SU-DHL-6 (cell line): ENCODE measurements at regions not wholly inside any gene's neighbourhood (a gene's known extent, or its start where the extent isn't known, plus 50 kb on each side); places are given as distances from the start of the nearest gene placed in this dataset.

Source experiments
- H2AFZ ChIP-seq: fragments of 200-600 bp; sonication (generic); 2 replicates; pipeline ENCODE4 v1.6.1; 2014; ENCODE audit warnings: low read depth, mild to moderate bottlenecking, moderate library complexity, mixed read lengths, antibody characterized with exemption, low read length; ENCODE audit not compliant: severe bottlenecking
- H3F3A ChIP-seq: fragments of 200-600 bp; shearing (Covaris generic); 2 replicates; pipeline ENCODE4 v1.6.0; 2016; ENCODE audit warnings: antibody characterized with exemption, mild to moderate bottlenecking; ENCODE audit not compliant: insufficient read depth
- H3K27ac ChIP-seq: fragments of 200-600 bp; sonication (generic); 2 replicates; pipeline ENCODE4 v1.5.1; 2016; ENCODE audit warnings: low read depth, mild to moderate bottlenecking, low read length, moderate library complexity, mixed read lengths
- H3K27me3 ChIP-seq: fragments of 200-600 bp; sonication (generic), shearing (Covaris generic); 2 replicates; pipeline ENCODE4 v1.6.0; 2014; ENCODE audit warnings: mild to moderate bottlenecking, low read length
- H3K36me3 ChIP-seq: fragments of 200-600 bp; sonication (generic); 2 replicates; pipeline ENCODE4 v1.6.1; 2014; ENCODE audit warnings: mild to moderate bottlenecking, low read length, mixed read lengths
- H3K4me2 ChIP-seq: fragments of 300-600, 200-600 bp; shearing (Covaris generic), sonication (generic); 2 replicates; pipeline ENCODE4 v1.6.0; 2014; ENCODE audit warnings: low read length, low read depth, mild to moderate bottlenecking; ENCODE audit not compliant: poor library complexity, severe bottlenecking
- H3K4me3 ChIP-seq: fragments of 200-600 bp; sonication (generic); 2 replicates; pipeline ENCODE4 v1.5.1; 2014; ENCODE audit warnings: antibody characterized with exemption, low read length, mild to moderate bottlenecking, mixed read lengths; ENCODE audit not compliant: insufficient read depth, poor library complexity, severe bottlenecking
- H3K79me2 ChIP-seq: fragments of 200-600 bp; sonication (generic); 2 replicates; pipeline ENCODE4 v1.6.1; 2014; ENCODE audit warnings: mild to moderate bottlenecking, low read length, moderate library complexity; ENCODE audit not compliant: insufficient read depth
- H3K9ac ChIP-seq: fragments of 200-600 bp; sonication (generic); 2 replicates; pipeline ENCODE4 v1.7.0; 2014; ENCODE audit warnings: mild to moderate bottlenecking, low read length
- H3K9me2 ChIP-seq: fragments of 200-600 bp; sonication (generic); replicated peaks from 2 replicates; pipeline ENCODE4 v1.6.1; 2014; ENCODE audit warnings: low read length; ENCODE audit not compliant: insufficient read depth
- H3K9me3 ChIP-seq: fragments of 200-600 bp; sonication (generic); 2 replicates; pipeline ENCODE4 v1.6.1; 2014; ENCODE audit warnings: low read length, mixed read lengths; ENCODE audit not compliant: insufficient read depth
- H4K20me1 ChIP-seq: fragments of 200-600 bp; sonication (generic); 2 replicates; pipeline ENCODE4 v1.6.1; 2014; ENCODE audit warnings: low read depth, mild to moderate bottlenecking, antibody characterized with exemption, low read length, moderate library complexity, mixed read lengths
- CTCF ChIP-seq: fragments of 200-600 bp; sonication (generic); IDR thresholded peaks from one replicate; pipeline ENCODE4 v1.5.1; 2017; ENCODE audit warnings: antibody characterized with exemption, mild to moderate bottlenecking, low read length, moderate library complexity; ENCODE audit not compliant: insufficient read depth, poor library complexity, severe bottlenecking
- EZH2phosphoT487 ChIP-seq: fragments of 200-600 bp; sonication (generic), shearing (Covaris generic); conservative IDR thresholded peaks from 2 replicates; pipeline ENCODE4 v1.6.1; 2018; ENCODE audit warnings: mild to moderate bottlenecking, antibody characterized with exemption, low read length, moderate library complexity, mixed read lengths

DNA sequence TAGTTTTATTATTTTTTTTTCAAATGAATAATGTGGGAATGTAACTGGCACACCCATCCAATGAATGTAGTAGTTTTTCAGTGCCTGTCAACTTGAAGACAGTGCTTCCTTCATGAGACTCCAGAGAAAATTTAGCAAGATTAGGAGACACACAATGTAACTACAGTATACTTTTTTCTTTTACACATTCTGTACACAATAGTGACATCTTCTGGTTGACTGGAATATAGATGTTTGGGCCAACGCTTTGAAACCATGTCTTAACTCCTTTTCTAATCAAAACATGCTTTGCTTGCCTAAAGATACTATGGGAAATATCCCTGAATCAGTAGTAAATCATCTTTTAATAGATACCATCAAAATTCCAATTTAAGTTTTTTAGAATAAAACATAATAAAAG, 229.5 kb upstream of the ZC3H15 start:
- Histone ChIP-seq H3K9ac (no peak overlapping the region), H4K20me1 (no peaks in the 10 kb centered on the region), H3F3A (no peaks in the 10 kb centered on the region), H3K4me3 (no peak overlapping the region), H3K9me3 (no peaks in the 10 kb centered on the region), H3K4me2 (no peak overlapping the region), H3K27ac (no peak overlapping the region), H3K36me3 (no peaks in the 10 kb centered on the region), H3K79me2 (no peaks in the 10 kb centered on the region), H3K27me3 (no peaks in the 10 kb centered on the region), H2AFZ (no peak overlapping the region), H3K9me2 (no peaks in the 10 kb centered on the region)
- peak; percentile 41 for TF ChIP-seq CTCF
- TF ChIP-seq EZH2phosphoT487: no peak

- no peaks in the 10 kb centered on the region for H3K9me2 ChIP-seq
- TF ChIP-seq CTCF (no peak), EZH2phosphoT487 (no peak)
These were observed 222.3 kb upstream of the ZC3H15 start for GRCh38 chr2:186263673-186264250.

GRCh38 chr2:186269536-186269935, 216.5 kb upstream of the ZC3H15 start:
- Histone ChIP-seq H2AFZ (no peak overlapping the region), H3K4me2 (no peak overlapping the region), H3F3A (no peaks in the 10 kb centered on the region), H4K20me1 (no peaks in the 10 kb centered on the region), H3K27me3 (no peaks in the 10 kb centered on the region), H3K4me3 (no peak overlapping the region), H3K79me2 (no peaks in the 10 kb centered on the region), H3K27ac (no peak overlapping the region), H3K9me3 (no peaks in the 10 kb centered on the region), H3K9me2 (no peaks in the 10 kb centered on the region), H3K36me3 (no peaks in the 10 kb centered on the region), H3K9ac (no peak overlapping the region)
- no peak for TF ChIP-seq CTCF
- TF ChIP-seq EZH2phosphoT487: no peak

More at GRCh38 chr2:186263673-186264250, 222.3 kb upstream of the ZC3H15 start:
- no peaks in the 10 kb centered on the region for H4K20me1 ChIP-seq
- H3K27ac ChIP-seq: no peak overlapping the region
- no peak overlapping the region for H3K4me2 ChIP-seq
- H3K4me3 ChIP-seq: no peak overlapping the region
- no peaks in the 10 kb centered on the region for H3K36me3 ChIP-seq
- no peaks in the 10 kb centered on the region for H3K27me3 ChIP-seq
- H3K79me2 ChIP-seq: no peaks in the 10 kb centered on the region
- H3K9me3 ChIP-seq: no peaks in the 10 kb centered on the region
- H3K9ac ChIP-seq: no peak overlapping the region
- H2AFZ ChIP-seq: no peak overlapping the region
- no peaks in the 10 kb centered on the region for H3F3A ChIP-seq
